Suprapubic skin (tissue), 3 donors: ENCODE measurements at regions not wholly inside any gene's neighbourhood (a gene's known extent, or its start where the extent isn't known, plus 50 kb on each side); places are given as distances from the start of the nearest gene placed in this dataset.

ENCODE experiments used
- POLR2A ChIP-seq, 2 donors: fragments of 450-650 bp; IDR thresholded peaks; one replicate each; pipeline ENCODE4 v1.6.1; 2017; ENCODE audit warnings: antibody characterized with exemption in 2 of 2, mild to moderate bottlenecking in 2 of 2, moderate library complexity in 2 of 2
- TF ChIP-seq, protein P1 (sequence below), 2 donors: fragments of 200-600 bp in 1 of 2; fragments of 450-650 bp in 1 of 2; sonication (generic) in 1 of 2; IDR thresholded peaks; one replicate each; pipeline ENCODE4 v1.5.1; 2016 to 2019; ENCODE audit warnings: antibody characterized with exemption in 2 of 2, mild to moderate bottlenecking in 1 of 2, moderate library complexity in 1 of 2

DNA sequence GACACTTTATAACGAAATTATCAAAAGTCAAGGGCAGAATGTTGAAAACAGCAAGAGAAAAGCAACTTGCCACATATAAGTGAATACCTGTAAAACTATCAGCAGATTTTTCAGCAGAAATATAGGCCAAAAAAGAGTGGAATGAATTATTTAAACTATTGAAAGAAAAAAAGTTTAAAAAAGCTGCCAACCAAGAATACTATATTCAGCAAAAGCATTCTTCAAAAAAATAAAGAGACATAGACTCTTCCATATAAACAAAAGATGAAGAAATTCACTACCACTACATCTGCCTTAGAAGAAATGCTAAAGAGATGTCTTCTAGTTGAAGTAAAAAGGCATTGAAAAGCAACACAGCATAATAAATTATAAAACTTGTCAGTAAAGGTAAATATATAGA lies 80.6 kb upstream of the CPNE8 start:
- TF ChIP-seq POLR2A (IDR thresholded peaks at IDR 0.05): no peak
- TF ChIP-seq, protein P1, sequence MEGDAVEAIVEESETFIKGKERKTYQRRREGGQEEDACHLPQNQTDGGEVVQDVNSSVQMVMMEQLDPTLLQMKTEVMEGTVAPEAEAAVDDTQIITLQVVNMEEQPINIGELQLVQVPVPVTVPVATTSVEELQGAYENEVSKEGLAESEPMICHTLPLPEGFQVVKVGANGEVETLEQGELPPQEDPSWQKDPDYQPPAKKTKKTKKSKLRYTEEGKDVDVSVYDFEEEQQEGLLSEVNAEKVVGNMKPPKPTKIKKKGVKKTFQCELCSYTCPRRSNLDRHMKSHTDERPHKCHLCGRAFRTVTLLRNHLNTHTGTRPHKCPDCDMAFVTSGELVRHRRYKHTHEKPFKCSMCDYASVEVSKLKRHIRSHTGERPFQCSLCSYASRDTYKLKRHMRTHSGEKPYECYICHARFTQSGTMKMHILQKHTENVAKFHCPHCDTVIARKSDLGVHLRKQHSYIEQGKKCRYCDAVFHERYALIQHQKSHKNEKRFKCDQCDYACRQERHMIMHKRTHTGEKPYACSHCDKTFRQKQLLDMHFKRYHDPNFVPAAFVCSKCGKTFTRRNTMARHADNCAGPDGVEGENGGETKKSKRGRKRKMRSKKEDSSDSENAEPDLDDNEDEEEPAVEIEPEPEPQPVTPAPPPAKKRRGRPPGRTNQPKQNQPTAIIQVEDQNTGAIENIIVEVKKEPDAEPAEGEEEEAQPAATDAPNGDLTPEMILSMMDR (IDR thresholded peaks at IDR 0.05): no peak
